ENCODE measurements at regions not wholly inside any gene's neighbourhood (a gene's known extent, or its start where the extent isn't known, plus 50 kb on each side); places are given as distances from the start of the nearest gene placed in this dataset.

GRCh38 chr10:65861249-65861648, 1064.6 kb upstream of the LRRTM3 start:
- no peak for TF ChIP-seq CTCF (IDR thresholded peaks at IDR 0.05)
- TF ChIP-seq POLR2A (IDR thresholded peaks at IDR 0.05): no peak

All from body of pancreas (tissue), 4 donors.